ENCODE measurements at regions not wholly inside any gene's neighbourhood (a gene's known extent, or its start where the extent isn't known, plus 50 kb on each side); places are given as distances from the start of the nearest gene placed in this dataset.

- TF ChIP-seq POLR2A (IDR thresholded peaks at IDR 0.05) (no peak), CTCF (IDR thresholded peaks at IDR 0.05) (no peak)
Observed at GRCh38 chr2:121039679-121040078, 245.3 kb downstream of the TFCP2L1 start.

Data from ovary (tissue), 3 donors.